ENCODE measurements at regions not wholly inside any gene's neighbourhood (a gene's known extent, or its start where the extent isn't known, plus 50 kb on each side); places are given as distances from the start of the nearest gene placed in this dataset.

DNA sequence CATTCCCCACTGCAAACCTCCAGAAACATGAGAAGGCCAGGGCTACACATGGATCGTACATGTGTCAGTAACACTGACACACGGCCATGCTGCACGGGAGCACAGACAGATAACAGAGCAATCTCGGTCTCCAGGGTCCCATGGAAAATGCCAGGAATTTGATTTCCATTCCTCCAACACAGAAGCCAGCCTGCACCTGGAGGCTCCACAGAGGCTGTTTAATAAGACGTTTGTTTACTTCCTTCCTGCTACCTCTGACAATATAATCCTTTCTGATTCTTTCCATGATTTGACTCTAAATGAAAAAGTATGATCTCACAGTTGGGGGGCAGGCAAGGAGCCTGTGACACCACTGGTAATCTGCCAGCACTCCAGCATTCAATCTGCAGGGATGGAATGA, 210.9 kb upstream of the DDX18 start:
- DNase-seq (ENCODE audit: low spot score), result no peak

GRCh38 chr2:117607202-117607601, 207.3 kb upstream of the DDX18 start:
- no peak for DNase-seq (ENCODE audit: low spot score)
- Histone ChIP-seq H3K4me3 (ENCODE audit: low read depth in 1 of 3, low read length in 3 of 3) (no peak overlapping the region), H3K4me1 (ENCODE audit: control insufficient read depth in 4 of 4, insufficient read depth in 4 of 4, low read length in 3 of 4) (no peaks in the 10 kb centered on the region), H3K27me3 (ENCODE audit: control insufficient read depth in 4 of 4, insufficient read depth in 4 of 4, low read length in 3 of 4) (peaks cover 0 to 4% (median 0%) of the 10 kb centered on the region in 4 donors), H3K9me3 (ENCODE audit: control insufficient read depth in 4 of 4, low read length in 3 of 4) (no peaks in the 10 kb centered on the region), H3K27ac (ENCODE audit: low read depth in 1 of 2, low read length in 2 of 2) (no peak overlapping the region), H3K9ac (ENCODE audit: low read depth in 1 of 2, low read length in 2 of 2) (no peak overlapping the region), H3K36me3 (ENCODE audit: control insufficient read depth in 4 of 4, insufficient read depth in 3 of 4, low read depth in 1 of 4, low read length in 3 of 4) (no peaks in the 10 kb centered on the region)
- 28% methylated on average over 2 of the region's 2 CpGs for WGBS
- TF ChIP-seq ZBTB33 (IDR thresholded peaks at IDR 0.05), result no peak
- no peak for TF ChIP-seq HNF4A (conservative IDR thresholded peaks at IDR 0.05)
- no peak for TF ChIP-seq JUND (IDR thresholded peaks at IDR 0.05)
- TF ChIP-seq ATF3 (IDR thresholded peaks at IDR 0.05), result no peak

More for the DNA sequence above, 210.9 kb upstream of the DDX18 start:
- TF ChIP-seq, protein P1, sequence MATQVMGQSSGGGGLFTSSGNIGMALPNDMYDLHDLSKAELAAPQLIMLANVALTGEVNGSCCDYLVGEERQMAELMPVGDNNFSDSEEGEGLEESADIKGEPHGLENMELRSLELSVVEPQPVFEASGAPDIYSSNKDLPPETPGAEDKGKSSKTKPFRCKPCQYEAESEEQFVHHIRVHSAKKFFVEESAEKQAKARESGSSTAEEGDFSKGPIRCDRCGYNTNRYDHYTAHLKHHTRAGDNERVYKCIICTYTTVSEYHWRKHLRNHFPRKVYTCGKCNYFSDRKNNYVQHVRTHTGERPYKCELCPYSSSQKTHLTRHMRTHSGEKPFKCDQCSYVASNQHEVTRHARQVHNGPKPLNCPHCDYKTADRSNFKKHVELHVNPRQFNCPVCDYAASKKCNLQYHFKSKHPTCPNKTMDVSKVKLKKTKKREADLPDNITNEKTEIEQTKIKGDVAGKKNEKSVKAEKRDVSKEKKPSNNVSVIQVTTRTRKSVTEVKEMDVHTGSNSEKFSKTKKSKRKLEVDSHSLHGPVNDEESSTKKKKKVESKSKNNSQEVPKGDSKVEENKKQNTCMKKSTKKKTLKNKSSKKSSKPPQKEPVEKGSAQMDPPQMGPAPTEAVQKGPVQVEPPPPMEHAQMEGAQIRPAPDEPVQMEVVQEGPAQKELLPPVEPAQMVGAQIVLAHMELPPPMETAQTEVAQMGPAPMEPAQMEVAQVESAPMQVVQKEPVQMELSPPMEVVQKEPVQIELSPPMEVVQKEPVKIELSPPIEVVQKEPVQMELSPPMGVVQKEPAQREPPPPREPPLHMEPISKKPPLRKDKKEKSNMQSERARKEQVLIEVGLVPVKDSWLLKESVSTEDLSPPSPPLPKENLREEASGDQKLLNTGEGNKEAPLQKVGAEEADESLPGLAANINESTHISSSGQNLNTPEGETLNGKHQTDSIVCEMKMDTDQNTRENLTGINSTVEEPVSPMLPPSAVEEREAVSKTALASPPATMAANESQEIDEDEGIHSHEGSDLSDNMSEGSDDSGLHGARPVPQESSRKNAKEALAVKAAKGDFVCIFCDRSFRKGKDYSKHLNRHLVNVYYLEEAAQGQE (IDR thresholded peaks at IDR 0.05), result no peak
- no peak for TF ChIP-seq FOXA2 (IDR thresholded peaks at IDR 0.05)
- no peak for TF ChIP-seq SP1 (IDR thresholded peaks at IDR 0.05)
- no peak for TF ChIP-seq HNF4G (IDR thresholded peaks at IDR 0.05)
- TF ChIP-seq YY1 (IDR thresholded peaks at IDR 0.05), result no peak
- no peak for TF ChIP-seq RAD21 (IDR thresholded peaks at IDR 0.05)
- TF ChIP-seq TAF1 (conservative IDR thresholded peaks at IDR 0.05), result no peak
- TF ChIP-seq FOXA1 (IDR thresholded peaks at IDR 0.05), result no peak
- TF ChIP-seq, protein P2, sequence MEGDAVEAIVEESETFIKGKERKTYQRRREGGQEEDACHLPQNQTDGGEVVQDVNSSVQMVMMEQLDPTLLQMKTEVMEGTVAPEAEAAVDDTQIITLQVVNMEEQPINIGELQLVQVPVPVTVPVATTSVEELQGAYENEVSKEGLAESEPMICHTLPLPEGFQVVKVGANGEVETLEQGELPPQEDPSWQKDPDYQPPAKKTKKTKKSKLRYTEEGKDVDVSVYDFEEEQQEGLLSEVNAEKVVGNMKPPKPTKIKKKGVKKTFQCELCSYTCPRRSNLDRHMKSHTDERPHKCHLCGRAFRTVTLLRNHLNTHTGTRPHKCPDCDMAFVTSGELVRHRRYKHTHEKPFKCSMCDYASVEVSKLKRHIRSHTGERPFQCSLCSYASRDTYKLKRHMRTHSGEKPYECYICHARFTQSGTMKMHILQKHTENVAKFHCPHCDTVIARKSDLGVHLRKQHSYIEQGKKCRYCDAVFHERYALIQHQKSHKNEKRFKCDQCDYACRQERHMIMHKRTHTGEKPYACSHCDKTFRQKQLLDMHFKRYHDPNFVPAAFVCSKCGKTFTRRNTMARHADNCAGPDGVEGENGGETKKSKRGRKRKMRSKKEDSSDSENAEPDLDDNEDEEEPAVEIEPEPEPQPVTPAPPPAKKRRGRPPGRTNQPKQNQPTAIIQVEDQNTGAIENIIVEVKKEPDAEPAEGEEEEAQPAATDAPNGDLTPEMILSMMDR (IDR thresholded peaks at IDR 0.05; ENCODE audit: low read depth, low read length, missing input control), result no peak
- TF ChIP-seq RXRA (IDR thresholded peaks at IDR 0.05), result no peak
- TF ChIP-seq GABPA (IDR thresholded peaks at IDR 0.05 in 1 of 2, conservative IDR thresholded peaks at IDR 0.05 in 1 of 2), result no peak
- Histone ChIP-seq H3K27ac (ENCODE audit: low read depth in 1 of 2, low read length in 2 of 2) (no peak overlapping the region), H3K4me1 (ENCODE audit: control insufficient read depth in 4 of 4, insufficient read depth in 4 of 4, low read length in 3 of 4) (no peaks in the 10 kb centered on the region), H3K4me3 (ENCODE audit: low read depth in 1 of 3, low read length in 3 of 3) (no peak overlapping the region), H3K9me3 (ENCODE audit: control insufficient read depth in 4 of 4, low read length in 3 of 4) (no peaks in the 10 kb centered on the region), H3K27me3 (ENCODE audit: control insufficient read depth in 4 of 4, insufficient read depth in 4 of 4, low read length in 3 of 4) (peaks cover 0 to 4% (median 0%) of the 10 kb centered on the region in 4 donors), H3K9ac (ENCODE audit: low read depth in 1 of 2, low read length in 2 of 2) (no peak overlapping the region), H3K36me3 (ENCODE audit: control insufficient read depth in 4 of 4, insufficient read depth in 3 of 4, low read depth in 1 of 4, low read length in 3 of 4) (no peaks in the 10 kb centered on the region)
- 43% methylated on average over 5 of the region's 5 CpGs for WGBS

Measured in liver (tissue), 8 donors.